C4-2B (cell line): ENCODE measurements at regions not wholly inside any gene's neighbourhood (a gene's known extent, or its start where the extent isn't known, plus 50 kb on each side); places are given as distances from the start of the nearest gene placed in this dataset.

ENCODE experiments used
- H3K27ac ChIP-seq: fragments of 450-650 bp; 2 replicates; pipeline ENCODE4 v1.5.1; 2017
- ZFX ChIP-seq: fragments of 450-650 bp; IDR thresholded peaks from 2 replicates; pipeline ENCODE4 v1.6.1; 2017
- TF ChIP-seq, protein P1 (sequence below): fragments of 450-650 bp; conservative IDR thresholded peaks from 2 replicates; pipeline ENCODE4 v1.5.1; 2017; ENCODE audit warnings: mild to moderate bottlenecking

GRCh38 chr20:52830598-52830997, 141.6 kb upstream of the TSHZ2 start:
- no peak overlapping the region for H3K27ac ChIP-seq
- TF ChIP-seq, protein P1, sequence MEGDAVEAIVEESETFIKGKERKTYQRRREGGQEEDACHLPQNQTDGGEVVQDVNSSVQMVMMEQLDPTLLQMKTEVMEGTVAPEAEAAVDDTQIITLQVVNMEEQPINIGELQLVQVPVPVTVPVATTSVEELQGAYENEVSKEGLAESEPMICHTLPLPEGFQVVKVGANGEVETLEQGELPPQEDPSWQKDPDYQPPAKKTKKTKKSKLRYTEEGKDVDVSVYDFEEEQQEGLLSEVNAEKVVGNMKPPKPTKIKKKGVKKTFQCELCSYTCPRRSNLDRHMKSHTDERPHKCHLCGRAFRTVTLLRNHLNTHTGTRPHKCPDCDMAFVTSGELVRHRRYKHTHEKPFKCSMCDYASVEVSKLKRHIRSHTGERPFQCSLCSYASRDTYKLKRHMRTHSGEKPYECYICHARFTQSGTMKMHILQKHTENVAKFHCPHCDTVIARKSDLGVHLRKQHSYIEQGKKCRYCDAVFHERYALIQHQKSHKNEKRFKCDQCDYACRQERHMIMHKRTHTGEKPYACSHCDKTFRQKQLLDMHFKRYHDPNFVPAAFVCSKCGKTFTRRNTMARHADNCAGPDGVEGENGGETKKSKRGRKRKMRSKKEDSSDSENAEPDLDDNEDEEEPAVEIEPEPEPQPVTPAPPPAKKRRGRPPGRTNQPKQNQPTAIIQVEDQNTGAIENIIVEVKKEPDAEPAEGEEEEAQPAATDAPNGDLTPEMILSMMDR = no peak
- TF ChIP-seq ZFX = no peak

DNA sequence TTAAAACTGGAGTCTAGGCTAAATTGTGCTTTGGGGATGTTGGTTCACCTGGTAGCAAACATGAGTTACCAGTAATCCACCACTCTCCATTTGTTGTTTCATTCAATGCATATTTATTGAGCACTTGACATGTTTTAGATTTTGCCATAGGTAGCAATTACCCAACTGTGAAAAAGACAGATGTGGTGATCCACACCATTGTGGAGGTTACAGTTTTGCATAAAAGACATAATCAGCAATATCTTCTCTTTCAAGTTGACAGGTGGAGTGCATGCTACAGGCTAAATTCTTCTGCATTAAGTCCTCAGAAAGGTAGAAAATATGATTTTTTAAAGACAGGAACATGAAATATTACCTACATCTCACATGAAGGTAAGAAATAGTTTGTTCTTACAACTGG, 143.0 kb upstream of the TSHZ2 start:
- TF ChIP-seq ZFX = no peak
- TF ChIP-seq, protein P1 = no peak
- no peak overlapping the region for H3K27ac ChIP-seq

DNA sequence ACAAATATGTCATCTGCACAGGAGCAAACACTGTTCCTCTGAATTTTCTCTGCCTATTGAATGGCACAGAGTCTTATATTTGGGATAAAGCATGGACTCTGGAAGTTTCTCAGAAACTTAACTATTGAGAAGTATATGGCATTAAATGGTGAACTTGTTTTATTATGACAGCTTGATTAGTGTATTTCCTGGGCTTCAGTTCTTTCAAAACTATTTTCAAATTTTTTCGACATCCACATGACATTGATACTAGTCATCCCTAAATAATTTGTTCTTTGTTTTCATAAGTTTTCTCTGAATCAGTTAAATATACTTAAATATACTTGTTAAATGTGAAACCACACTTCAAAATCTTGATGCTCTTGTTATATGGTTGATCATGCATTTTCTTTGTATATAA, 144.0 kb upstream of the TSHZ2 start:
- TF ChIP-seq, protein P1 = no peak
- TF ChIP-seq ZFX = no peak
- no peak overlapping the region for H3K27ac ChIP-seq

GRCh38 chr20:52826722-52827121, 145.4 kb upstream of the TSHZ2 start:
- TF ChIP-seq, protein P1 = no peak
- no peak for TF ChIP-seq ZFX

DNA sequence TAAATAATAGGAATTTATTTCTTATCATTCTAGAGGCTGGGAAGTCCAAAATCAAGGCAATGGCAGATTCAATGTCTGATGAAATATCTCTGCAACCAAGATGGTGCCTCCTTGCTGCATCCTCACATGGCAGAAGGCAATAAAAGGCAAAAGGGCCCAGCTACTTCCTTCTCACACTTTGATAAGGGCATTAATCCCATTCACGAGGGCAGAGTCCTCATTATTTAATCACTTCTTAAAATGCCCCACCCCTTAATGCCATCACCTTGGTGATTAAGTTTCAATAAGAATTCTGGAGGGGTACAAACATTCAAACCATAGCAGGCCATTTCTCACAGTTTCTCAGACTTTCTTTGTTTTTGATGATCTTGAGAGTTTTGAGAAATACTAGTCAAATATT, 145.8 kb upstream of the TSHZ2 start:
- no peak for TF ChIP-seq ZFX
- H3K27ac ChIP-seq = no peak overlapping the region

More at GRCh38 chr20:52826722-52827121, 145.4 kb upstream of the TSHZ2 start:
- no peak overlapping the region for H3K27ac ChIP-seq

- TF ChIP-seq, protein P1 = no peak
- no peak for TF ChIP-seq ZFX
- no peak overlapping the region for H3K27ac ChIP-seq
Measured at GRCh38 chr20:52824494-52825216, 147.5 kb upstream of the TSHZ2 start.

DNA sequence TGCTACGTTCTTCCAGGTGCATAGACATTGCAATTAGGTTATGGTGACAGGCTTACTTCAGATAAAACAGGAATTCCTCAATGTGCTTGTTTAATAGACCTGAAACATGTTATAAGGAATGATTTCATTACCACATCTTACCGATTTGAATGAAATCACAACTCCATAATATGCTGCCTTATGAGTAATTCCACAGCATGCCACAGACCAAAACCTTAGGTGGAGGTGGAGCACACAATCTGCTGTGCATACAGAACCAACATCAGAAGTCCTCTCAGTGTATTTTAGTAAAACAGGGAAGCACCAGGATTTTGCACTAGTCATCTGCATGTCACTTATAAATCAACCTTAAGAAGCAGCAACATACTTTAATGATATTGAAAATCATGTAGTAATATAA, 148.9 kb upstream of the TSHZ2 start:
- TF ChIP-seq ZFX = no peak
- TF ChIP-seq, protein P1 = no peak
- no peak overlapping the region for H3K27ac ChIP-seq

DNA sequence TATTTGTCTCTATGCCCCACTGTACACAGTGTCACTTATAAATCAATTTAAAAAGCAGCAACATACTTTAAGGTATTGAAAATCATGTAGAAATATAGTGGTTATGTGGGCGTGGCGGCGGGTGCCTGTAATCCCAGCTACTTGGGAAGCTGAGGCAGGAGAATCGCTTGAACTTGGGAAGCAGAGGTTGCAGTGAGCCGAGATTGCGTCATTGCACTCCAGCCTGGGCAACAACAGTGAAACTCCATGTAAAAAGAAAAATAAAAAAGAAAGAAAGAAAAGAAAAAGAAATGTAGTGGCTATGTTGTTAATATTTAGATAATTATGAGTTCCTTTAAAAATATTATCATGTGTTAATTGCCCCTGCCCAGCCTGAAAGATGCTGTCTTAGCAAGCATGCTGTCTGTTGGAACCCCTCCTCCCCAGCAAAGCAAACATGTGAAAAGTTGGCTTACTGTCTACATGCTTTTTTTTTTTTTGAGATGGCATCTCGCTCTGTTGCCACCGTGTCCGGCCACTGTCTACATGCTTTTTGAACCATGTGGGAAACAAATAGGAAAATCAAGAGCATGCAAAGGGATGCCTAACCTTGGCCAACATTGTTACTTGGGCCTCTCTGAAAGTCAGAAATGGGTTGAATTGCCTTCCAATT, 151.4 kb upstream of the TSHZ2 start:
- no peak for TF ChIP-seq ZFX
- TF ChIP-seq, protein P1 = no peak
- no peak overlapping the region for H3K27ac ChIP-seq
